IPS DF 4.7 (cell line): ENCODE measurements at regions not wholly inside any gene's neighbourhood (a gene's known extent, or its start where the extent isn't known, plus 50 kb on each side); places are given as distances from the start of the nearest gene placed in this dataset.

Experiments
- DNase-seq: peaks from one replicate; pipeline ENCODE4 v3.0.0-alpha.2; 2013; ENCODE audit warnings: low spot score; ENCODE audit errors: extremely low read depth

GRCh38 chrX:67872958-67873357 is 329.1 kb downstream of the AR start:
- DNase-seq: no peak

DNA sequence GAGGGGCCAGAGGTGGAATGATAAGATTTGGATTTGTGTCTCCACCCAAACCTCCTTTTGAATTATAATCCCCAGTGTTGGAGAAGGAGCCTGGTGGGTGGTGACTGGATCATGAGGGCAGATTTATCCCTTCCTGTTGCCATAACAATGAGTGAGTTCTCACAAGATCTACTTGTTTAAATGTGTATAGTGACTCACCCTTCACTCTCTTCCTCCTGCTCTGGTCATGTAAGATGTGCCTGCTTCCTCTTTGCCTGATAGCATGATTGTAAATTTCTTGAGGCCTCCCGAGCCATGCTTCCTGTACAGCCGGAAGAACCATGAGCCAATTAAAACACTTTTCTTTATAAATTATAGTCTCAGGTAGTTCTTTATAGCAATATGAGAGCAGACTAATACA is 348.6 kb downstream of the AR start:
- no peak for DNase-seq

- peak; percentile 0 for DNase-seq
Observed at GRCh38 chrX:67893931-67894330, 350.1 kb downstream of the AR start.

DNA sequence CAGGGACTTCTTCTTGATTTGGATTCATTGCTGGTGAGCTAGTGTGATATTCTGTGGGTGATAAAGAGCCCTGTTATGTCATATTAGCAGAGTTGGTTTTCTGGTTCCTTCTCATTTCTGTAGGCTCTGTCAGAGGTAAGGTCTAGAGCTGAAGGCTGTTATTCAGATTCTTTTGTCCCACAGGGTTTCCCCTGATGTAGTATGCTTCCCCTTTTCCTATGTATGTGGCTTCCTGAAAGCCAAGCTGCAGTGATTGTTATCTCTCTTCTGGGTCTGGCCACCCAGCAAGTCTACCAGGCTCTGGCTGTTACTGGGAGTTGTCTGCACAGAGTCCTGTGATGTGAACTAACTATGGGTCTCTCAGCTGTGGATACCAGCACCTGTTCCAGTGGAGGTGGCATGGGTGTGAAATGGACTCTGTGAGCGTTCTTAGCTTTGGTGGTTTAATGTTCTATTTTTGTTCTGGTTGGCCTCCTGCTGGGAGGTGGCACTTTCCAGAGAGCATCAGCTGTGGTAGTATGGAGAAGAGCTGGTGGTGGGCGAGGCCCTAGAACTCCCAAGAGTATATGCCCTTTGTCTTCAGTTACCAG is 373.7 kb downstream of the AR start:
- no peak for DNase-seq

DNA sequence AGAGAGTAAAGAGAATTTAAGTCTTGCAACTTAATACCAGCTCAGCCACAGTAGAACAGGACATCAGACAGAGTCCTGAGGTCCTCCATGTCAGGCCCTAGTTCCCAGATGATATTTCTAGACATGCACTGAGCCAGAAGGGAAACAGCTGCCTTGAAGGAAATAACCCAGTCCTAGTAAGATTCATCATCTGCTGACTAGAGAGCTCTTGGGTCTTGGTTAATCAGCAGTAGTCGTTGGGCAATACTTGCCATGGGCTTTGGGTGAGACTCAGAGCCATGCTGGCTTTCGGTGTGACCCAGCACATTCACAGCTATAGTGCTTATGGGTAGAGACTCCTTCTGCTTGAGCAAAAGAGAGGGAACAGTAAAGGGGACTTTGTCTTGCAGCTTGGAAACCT is 379.1 kb downstream of the AR start:
- no peak for DNase-seq

GRCh38 chrX:67939270-67939669 is 395.4 kb downstream of the AR start:
- DNase-seq: no peak

DNA sequence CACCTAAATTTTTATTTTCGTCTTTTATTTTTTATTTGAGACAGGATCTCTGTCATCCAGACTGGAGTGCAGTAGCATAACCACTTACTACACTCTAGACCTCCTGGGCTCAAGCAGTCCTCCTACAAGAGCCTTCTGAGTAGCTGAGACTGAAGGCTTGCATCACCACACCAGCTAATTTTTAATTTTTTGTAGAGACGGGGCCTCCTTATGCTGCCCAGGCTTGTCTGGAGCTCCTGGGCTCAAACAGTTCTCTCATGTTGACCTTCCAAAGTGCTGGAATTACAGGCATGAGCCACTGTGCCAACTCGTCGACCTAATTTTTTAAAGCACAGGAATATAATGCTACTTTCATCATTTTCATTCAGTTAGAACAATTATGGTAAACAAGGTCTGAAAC is 405.4 kb downstream of the AR start:
- no peak for DNase-seq

DNA sequence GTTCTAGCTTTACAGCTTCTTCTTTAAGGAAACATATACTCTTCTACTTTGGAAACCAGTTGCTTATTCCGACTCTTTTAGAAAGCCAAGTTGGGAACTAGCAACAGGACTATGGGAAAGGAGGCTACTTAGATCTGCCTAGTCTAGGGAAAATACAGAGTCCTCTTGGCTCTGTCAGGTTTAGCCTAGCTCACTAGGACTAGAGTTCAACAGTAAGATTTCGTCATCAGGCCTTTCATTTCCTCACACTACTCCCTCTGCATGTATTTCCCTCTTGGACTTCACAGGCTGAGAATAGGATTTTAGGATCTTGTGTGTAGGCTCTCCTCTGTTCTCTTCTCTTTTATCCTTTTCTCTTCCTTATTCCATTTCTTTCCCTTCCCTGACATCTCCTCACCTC is 409.8 kb downstream of the AR start:
- DNase-seq: no peak

GRCh38 chrX:67961516-67961915 is 417.7 kb downstream of the AR start:
- DNase-seq: no peak
